EH (cell line): ENCODE measurements at regions not wholly inside any gene's neighbourhood (a gene's known extent, or its start where the extent isn't known, plus 50 kb on each side); places are given as distances from the start of the nearest gene placed in this dataset.
"Not testable (repeated sequence)": the region's sequence is repeated elsewhere in the genome, so short reads cannot be mapped to it uniquely, and the experiment has no call there.

Experiments
- DNase-seq: peaks from one replicate; pipeline ENCODE4 v3.0.0-alpha.2; 2015; ENCODE audit warnings: low read depth

- no peak for DNase-seq
Observed at GRCh38 chr5:60546207-60546606, 153.8 kb downstream of the DEPDC1B start.

DNA sequence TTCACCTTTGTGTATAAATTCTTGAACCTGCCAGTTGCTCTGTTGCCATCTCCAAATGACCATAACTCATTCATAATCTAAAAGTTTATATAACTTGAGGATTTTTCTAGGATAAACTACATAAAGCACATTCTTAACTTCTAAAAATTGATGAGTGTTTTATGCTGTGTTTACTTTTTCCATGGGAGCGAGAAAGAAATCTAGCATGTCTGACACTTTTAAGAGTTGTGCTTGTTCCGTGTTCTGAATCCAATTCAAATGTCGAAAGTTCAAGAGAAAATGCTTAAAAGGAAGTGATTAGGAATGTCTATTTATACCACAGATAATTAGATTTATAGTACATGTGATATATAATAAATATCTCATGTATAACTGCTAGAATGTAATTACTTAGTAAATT is 154.4 kb downstream of the DEPDC1B start:
- DNase-seq = no peak

DNA sequence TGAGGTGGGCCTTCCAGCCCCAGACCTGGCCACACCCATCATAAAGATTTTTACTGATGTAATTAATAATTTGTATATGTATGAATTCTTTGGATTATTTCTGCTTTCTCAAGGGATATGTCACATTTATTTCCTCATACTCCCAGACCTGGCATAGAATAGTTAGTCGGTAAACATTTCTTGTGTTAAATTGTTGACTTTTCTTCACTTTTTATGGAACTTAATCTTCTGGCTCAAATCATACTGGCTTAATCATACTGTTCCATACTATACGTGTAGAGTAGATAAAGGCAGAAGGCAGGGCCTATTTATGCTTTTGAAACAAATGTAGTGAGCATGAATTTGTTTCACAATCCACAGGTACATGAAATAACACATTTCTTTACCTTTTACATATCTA is 155.8 kb downstream of the DEPDC1B start:
- DNase-seq = no peak

DNA sequence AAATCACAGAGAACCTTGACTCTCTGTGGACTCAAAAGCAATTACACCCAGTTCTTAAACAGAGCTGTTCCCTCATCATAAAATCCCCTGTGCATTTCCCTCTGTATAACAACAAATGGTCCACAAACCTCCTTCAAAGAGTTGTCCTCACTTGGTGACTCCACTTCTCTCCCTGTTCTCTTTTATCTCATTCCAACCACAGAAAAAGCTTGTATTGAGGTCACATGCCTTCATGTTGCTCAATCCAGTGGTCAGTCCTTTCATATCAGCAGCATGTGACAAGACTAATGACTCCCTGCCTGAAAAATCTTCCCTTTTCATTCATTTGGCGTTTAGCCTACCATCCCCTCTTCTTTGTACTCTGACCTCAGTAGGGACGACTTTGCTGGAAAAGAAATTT is 158.0 kb downstream of the DEPDC1B start:
- DNase-seq = peak; percentile 25

GRCh38 chr5:60540856-60541805 is 158.8 kb downstream of the DEPDC1B start:
- peak; percentile 35 for DNase-seq

DNA sequence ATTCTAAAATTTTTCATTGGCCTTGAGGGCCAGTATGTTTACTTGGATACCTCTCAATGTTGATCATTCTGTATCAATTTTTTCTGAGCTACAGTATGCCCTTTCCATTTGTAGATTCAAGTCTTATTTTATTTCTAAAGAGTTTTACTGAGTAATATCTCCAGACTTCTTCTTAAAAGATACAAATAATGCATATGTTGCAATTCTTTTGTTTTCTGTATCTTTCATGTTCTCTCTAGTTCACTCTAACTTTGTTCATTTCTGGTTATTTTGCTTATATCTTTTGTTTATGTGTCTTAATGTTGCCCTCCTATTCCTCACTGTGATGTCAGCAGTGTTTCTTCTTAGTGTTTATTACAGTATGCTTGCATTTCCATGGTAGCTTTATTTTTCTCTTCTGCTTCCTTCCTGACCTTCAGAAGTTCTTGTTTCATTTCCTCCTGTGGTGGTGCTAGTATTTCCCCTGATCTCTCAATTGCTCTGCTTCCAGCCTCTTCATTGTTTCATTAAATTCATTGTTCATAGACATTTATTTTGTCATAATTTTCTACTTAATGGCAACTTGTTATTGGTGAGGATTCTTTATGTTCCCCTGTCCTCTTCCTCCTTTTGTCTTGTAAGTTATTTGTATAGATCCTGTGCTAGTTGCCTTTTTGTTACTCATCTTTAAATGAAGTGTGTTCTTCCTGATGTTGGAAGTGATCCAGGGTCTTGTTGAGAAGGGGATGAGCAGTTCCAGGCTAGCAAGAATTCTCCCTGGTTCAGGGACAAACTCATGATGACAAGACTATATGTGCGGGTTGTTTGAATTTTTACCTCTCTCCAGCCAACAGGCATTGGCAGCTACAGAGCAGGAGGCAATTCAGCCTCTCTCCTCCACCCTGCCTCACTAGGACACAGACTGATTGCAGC is 160.8 kb downstream of the DEPDC1B start:
- no peak for DNase-seq

DNA sequence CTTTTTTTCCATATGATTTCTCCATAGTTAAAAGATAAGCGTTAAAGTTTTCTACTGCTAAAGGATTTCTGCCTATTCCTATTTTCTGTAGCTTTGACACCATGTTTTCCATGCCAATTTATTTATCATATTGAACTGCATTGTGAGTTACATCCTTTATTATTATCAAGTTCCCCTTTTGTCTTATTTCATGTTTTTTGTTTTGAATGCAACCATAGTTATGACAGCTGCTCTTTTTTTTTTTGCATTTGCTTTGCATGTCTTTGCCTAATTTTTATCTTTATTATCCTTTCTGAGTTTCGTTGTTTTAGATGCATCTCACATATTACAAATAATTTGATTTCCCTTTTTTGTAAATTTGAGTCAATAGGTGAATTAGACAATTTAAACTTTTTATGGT is 161.5 kb downstream of the DEPDC1B start:
- DNase-seq = no peak

GRCh38 chr5:60535951-60536350 is 164.0 kb downstream of the DEPDC1B start:
- no peak for DNase-seq

DNA sequence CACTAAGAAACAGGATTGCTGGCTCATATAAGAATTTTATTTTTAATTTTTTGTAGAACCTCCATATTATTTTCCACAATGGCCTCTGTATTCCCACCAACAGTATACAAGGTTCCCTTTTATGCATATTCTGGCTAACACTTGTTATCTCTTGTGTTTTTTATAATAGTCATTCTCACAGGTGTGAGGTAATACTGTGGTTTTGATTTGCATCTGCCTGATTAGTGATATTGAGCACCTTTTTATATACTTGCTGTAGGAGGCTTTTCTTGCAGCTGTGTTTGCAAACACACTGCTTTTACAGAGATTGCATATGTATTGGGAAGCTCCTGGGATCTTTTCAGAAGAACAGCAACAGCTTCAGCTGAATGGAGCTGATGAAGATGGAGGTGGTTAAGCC is 164.8 kb downstream of the DEPDC1B start:
- DNase-seq = no peak

- DNase-seq = no peak
Observed at GRCh38 chr5:60533789-60534188, 166.2 kb downstream of the DEPDC1B start.

GRCh38 chr5:60532796-60533195 is 167.2 kb downstream of the DEPDC1B start:
- DNase-seq = not testable (repeated sequence)

DNA sequence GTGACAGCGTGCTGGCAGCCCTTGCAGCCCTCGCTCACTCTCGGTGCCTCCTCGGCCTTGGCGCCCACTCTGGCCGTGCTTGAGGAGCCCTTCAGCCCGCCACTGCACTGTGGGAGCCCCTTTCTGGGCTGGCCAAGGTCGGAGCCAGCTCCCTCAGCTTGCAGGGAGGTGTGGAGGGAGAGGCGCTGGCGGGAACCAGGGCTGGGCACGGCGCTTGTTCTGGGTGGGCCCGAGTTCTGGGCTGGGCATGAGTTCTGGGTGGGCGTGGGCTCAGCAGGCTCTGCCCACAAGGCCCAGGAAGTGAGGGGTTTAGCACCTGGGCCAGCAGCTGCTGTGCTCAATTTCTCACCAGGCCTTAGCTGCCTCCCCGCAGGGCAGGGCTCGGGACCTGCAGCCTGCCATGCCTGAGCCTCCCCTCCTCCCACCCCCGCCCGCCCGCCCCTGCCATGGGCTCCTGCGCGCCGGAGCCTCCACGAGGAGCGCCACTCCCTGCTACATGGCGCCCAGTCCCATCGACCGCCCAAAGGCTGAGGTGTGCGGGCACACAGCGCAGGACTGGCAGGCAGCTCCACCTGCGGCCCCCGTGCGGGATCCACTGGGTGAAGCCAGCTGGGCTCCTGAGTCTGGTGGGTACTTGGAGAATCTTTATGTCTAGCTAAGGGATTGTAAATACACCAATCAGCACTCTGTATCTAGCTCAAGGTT is 169.7 kb downstream of the DEPDC1B start:
- not testable (repeated sequence) for DNase-seq

GRCh38 chr5:60529001-60529400 is 171.0 kb downstream of the DEPDC1B start:
- no peak for DNase-seq

GRCh38 chr5:60527072-60527471 is 172.9 kb downstream of the DEPDC1B start:
- DNase-seq = no peak

DNA sequence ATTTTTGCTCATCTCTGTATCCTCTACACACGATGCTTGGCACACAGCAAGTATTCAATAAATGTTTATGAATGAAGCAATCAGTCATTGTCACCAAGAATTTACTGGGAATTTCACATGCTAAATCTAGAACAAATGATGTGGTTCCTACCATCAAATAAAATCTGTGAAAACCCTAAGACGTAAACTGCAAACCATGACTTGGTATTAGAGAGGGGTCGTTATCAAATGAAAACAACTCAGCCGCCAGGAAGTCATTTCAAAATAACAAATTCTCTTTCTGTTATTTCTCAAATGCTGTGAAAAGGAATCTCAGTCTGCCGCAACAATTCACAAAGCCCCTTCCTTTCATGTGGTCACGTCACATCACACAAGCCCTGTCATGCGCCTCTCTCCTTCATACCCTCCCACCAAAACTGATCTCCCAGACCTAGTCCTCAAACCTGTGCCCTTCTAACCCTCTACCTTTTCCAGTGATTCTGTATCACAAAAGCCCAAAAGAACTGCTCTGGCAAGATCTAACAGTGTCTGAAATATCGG is 173.6 kb downstream of the DEPDC1B start:
- DNase-seq = no peak

DNA sequence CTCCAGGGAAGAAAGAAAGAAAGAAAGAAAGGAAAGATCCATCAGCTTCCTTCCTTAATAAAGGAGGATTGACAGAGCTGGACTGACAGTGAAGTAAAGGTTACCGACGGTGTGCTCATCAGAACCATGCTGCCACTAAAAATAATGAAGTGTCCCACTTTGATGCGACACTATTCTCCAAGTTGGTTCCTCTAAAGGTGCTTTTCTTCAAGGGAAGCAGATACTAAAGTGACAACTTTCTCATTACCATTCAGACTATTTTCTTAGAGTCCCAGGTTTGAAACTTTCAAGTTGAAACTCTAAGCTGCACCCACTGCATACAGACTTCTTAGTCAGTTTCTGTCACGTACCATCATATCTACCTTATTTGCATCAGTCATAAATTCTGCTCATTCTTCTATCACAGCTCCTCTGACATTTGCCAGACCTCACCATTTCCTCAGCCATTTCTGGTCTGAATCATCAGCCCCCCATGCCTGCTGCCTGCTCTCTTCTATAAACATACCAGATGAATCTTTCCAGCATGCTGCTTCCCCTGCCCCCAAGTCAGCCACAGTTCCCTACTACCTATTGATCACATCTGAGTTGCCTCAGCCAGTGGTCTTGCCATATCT is 177.6 kb downstream of the DEPDC1B start:
- peak; percentile 49 for DNase-seq

GRCh38 chr5:60521376-60522291 is 178.3 kb downstream of the DEPDC1B start:
- DNase-seq = no peak

- no peak for DNase-seq
Observed at GRCh38 chr5:60520451-60521227, 179.3 kb downstream of the DEPDC1B start.

GRCh38 chr5:60519372-60519771 is 180.6 kb downstream of the DEPDC1B start:
- no peak for DNase-seq

DNA sequence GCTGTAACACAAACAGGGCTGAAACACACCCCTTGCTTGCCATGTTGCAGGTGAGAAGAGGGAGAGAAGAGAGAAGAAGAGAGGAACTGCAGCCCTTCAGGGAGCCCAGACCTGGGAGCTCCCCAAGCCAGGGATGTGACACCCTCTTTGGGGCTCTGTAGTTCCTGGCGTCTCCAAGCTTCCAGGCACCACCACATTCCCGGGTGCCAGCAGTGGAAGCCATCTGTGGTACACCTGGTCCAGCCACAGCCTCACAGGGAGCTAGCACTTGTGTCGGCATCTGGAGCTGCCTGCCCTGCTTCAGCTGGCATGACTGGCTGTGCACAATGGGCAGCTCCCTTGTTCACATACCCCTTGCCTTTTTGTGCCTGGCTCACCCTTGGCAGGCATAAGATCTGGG is 182.1 kb downstream of the DEPDC1B start:
- DNase-seq = no peak
